ENCODE measurements at regions not wholly inside any gene's neighbourhood (a gene's known extent, or its start where the extent isn't known, plus 50 kb on each side); places are given as distances from the start of the nearest gene placed in this dataset.

- no peak for FAIRE-seq
Observed at GRCh38 chr6:120055071-120055470, 705.5 kb upstream of the MAN1A1 start.

- FAIRE-seq, result no peak
Observed at GRCh38 chr6:120039664-120040063, 690.1 kb upstream of the MAN1A1 start.

- FAIRE-seq, result no peak
Observed at GRCh38 chr6:120031837-120032236, 682.3 kb upstream of the MAN1A1 start.

- FAIRE-seq, result no peak
Observed at GRCh38 chr6:120026791-120027190, 677.2 kb upstream of the MAN1A1 start.

- FAIRE-seq, result no peak
Observed at GRCh38 chr6:120010075-120010474, 660.5 kb upstream of the MAN1A1 start.

GRCh38 chr6:120005292-120005976 lies 655.9 kb upstream of the MAN1A1 start:
- no peak for FAIRE-seq

GRCh38 chr6:119986934-119987549 lies 637.5 kb upstream of the MAN1A1 start:
- no peak for FAIRE-seq

GRCh38 chr6:119985952-119986736 lies 636.6 kb upstream of the MAN1A1 start:
- no peak for FAIRE-seq

- no peak for FAIRE-seq
Observed at GRCh38 chr6:119980802-119981201, 631.2 kb upstream of the MAN1A1 start.

GRCh38 chr6:119979862-119980261 lies 630.3 kb upstream of the MAN1A1 start:
- FAIRE-seq, result no peak

GRCh38 chr6:119978274-119978889 lies 628.8 kb upstream of the MAN1A1 start:
- FAIRE-seq, result no peak

- no peak for FAIRE-seq
Observed at GRCh38 chr6:119974430-119975159, 625.0 kb upstream of the MAN1A1 start.

- no peak for FAIRE-seq
Observed at GRCh38 chr6:119966484-119966883, 616.9 kb upstream of the MAN1A1 start.

- no peak for FAIRE-seq
Observed at GRCh38 chr6:119965900-119966299, 616.3 kb upstream of the MAN1A1 start.

- FAIRE-seq, result no peak
Observed at GRCh38 chr6:119965008-119965407, 615.4 kb upstream of the MAN1A1 start.

- FAIRE-seq, result no peak
Observed at GRCh38 chr6:119962505-119962904, 612.9 kb upstream of the MAN1A1 start.

- no peak for FAIRE-seq
Observed at GRCh38 chr6:119961450-119961849, 611.9 kb upstream of the MAN1A1 start.

- FAIRE-seq, result no peak
Observed at GRCh38 chr6:119960456-119960855, 610.9 kb upstream of the MAN1A1 start.

- no peak for FAIRE-seq
Observed at GRCh38 chr6:119960036-119960435, 610.5 kb upstream of the MAN1A1 start.

- FAIRE-seq, result no peak
Observed at GRCh38 chr6:119957195-119957594, 607.6 kb upstream of the MAN1A1 start.

- FAIRE-seq, result no peak
Observed at GRCh38 chr6:119952696-119953095, 603.1 kb upstream of the MAN1A1 start.

- no peak for FAIRE-seq
Observed at GRCh38 chr6:119950681-119951080, 601.1 kb upstream of the MAN1A1 start.
